SK-N-SH (cell line): ENCODE measurements at regions not wholly inside any gene's neighbourhood (a gene's known extent, or its start where the extent isn't known, plus 50 kb on each side); places are given as distances from the start of the nearest gene placed in this dataset.

Experiments
- CTCF ChIA-PET: fragments of 300-600, 350-600 bp; formaldehyde crosslinking; extraction: SDS; loops from one replicate; lab custom pipeline; 2021; lab: Yijun Ruan, JAX
- POLR2A ChIA-PET: fragments of 350-600 bp; sonication (Branson Sonifier 250); formaldehyde crosslinking; extraction: SDS; loops from one replicate; lab custom pipeline; 2020; ENCODE audit warnings: antibody characterized with exemption, inconsistent platforms; lab: Yijun Ruan, JAX
- DNase-seq: peaks from one replicate; pipeline ENCODE4 v3.0.0; 2012
- H2AFZ ChIP-seq: fragments of 200-600 bp; sonication (generic); 2 replicates; pipeline ENCODE4 v1.8.1; 2016; ENCODE audit warnings: antibody characterized with exemption, mild to moderate bottlenecking, low read depth
- H3F3A ChIP-seq: fragments of 200-600 bp; sonication (generic); replicated peaks from 2 replicates; pipeline ENCODE3; 2016; ENCODE audit warnings: antibody characterized with exemption, mild to moderate bottlenecking; ENCODE audit not compliant: insufficient read depth
- H3K27ac ChIP-seq, 2 experiments: fragments of 200-500 bp in 1 of 2; fragments of 200-600 bp in 1 of 2; sonication (Bioruptor generic) in 1 of 2; sonication (generic), shearing (Covaris generic) in 1 of 2; 2 replicates each; pipeline versions ENCODE4 v1.5.1 to v1.6.1; 2014 to 2016; ENCODE audit warnings: low read depth in 2 of 2, inconsistent platforms in 1 of 2, low read length in 1 of 2, mild to moderate bottlenecking in 1 of 2, mixed read lengths in 1 of 2
- H3K27me3 ChIP-seq: fragments of 200-600 bp; sonication (generic), shearing (Covaris generic); 2 replicates; pipeline ENCODE4 v1.6.1; 2016; ENCODE audit warnings: mixed run types; ENCODE audit not compliant: insufficient read depth
- H3K36me3 ChIP-seq, 2 experiments: fragments of 200-500 bp in 1 of 2; fragments of 200-600 bp in 1 of 2; sonication (Bioruptor generic) in 1 of 2; sonication (generic) in 1 of 2; replicated peaks in 1 of 2; 2 replicates each; pipeline versions ENCODE3 to v1.5.1; 2014 to 2016; ENCODE audit warnings: low read length in 1 of 2, mild to moderate bottlenecking in 1 of 2; ENCODE audit not compliant: insufficient read depth in 2 of 2, control insufficient read depth in 1 of 2
- H3K4me1 ChIP-seq, 2 experiments: fragments of 200-500 bp in 1 of 2; fragments of 200-600 bp in 1 of 2; sonication (Bioruptor generic) in 1 of 2; sonication (generic), shearing (Covaris generic) in 1 of 2; 2 replicates each; pipeline versions ENCODE4 v1.5.1 to v1.6.1; 2014 to 2016; ENCODE audit warnings: low read depth in 1 of 2, low read length in 1 of 2, mixed run types in 1 of 2; ENCODE audit not compliant: insufficient read depth in 2 of 2, control insufficient read depth in 1 of 2
- H3K4me2 ChIP-seq: fragments of 200-600 bp; sonication (generic), shearing (Covaris generic); 2 replicates; pipeline ENCODE4 v1.6.1; 2017; ENCODE audit warnings: mixed run types
- H3K4me3 ChIP-seq, 2 experiments: fragments of 200-500 bp in 1 of 2; fragments of 200-600 bp in 1 of 2; sonication (Bioruptor generic) in 1 of 2; sonication (generic), shearing (Covaris generic) in 1 of 2; 2 replicates each; pipeline versions ENCODE4 v1.5.1 to v1.8.1; 2014 to 2016; ENCODE audit warnings: low read depth in 2 of 2, inconsistent platforms in 1 of 2, low read length in 1 of 2, mild to moderate bottlenecking in 1 of 2, mixed read lengths in 1 of 2, moderate library complexity in 1 of 2
- H3K79me2 ChIP-seq: fragments of 200-600 bp; sonication (generic); 2 replicates; pipeline ENCODE4 v1.8.1; 2017; ENCODE audit warnings: mild to moderate bottlenecking; ENCODE audit not compliant: insufficient read depth
- H3K9ac ChIP-seq: fragments of 200-600 bp; sonication (generic); 2 replicates; pipeline ENCODE4 v1.6.1; 2017; ENCODE audit warnings: mixed run types
- H3K9me2 ChIP-seq: fragments of 200-600 bp; sonication (generic); 2 replicates; pipeline ENCODE4 v1.6.1; 2017; ENCODE audit warnings: mixed run types
- H3K9me3 ChIP-seq: fragments of 200-600 bp; sonication (generic); 2 replicates; pipeline ENCODE4 v1.6.1; 2017; ENCODE audit warnings: mixed run types, mild to moderate bottlenecking, moderate library complexity
- H4K20me1 ChIP-seq: fragments of 200-600 bp; sonication (generic); 2 replicates; pipeline ENCODE4 v1.6.1; 2017; ENCODE audit warnings: mild to moderate bottlenecking, mixed run types; ENCODE audit not compliant: insufficient read depth
- CHD2 ChIP-seq: fragments of 150-350 bp; IDR thresholded peaks from 2 replicates; pipeline ENCODE4 v1.6.1; 2018; ENCODE audit warnings: low read length; ENCODE audit not compliant: partially characterized antibody
- EP300 ChIP-seq, 2 experiments: IDR thresholded peaks; 2 replicates each; pipeline versions ENCODE4 v1.4.0 to v1.6.1; 2012; ENCODE audit warnings: borderline replicate concordance in 1 of 2, low read depth in 1 of 2, low read length in 1 of 2
- EZH2phosphoT487 ChIP-seq: fragments of 200-600 bp; sonication (generic); IDR thresholded peaks from 2 replicates; pipeline ENCODE4 v1.6.1; 2017; ENCODE audit warnings: low read depth, mixed run types, mild to moderate bottlenecking, antibody characterized with exemption, moderate library complexity, borderline replicate concordance
- FOSL2 ChIP-seq: IDR thresholded peaks from 2 replicates; pipeline ENCODE4 v1.4.0; 2012; ENCODE audit warnings: low read depth, mild to moderate bottlenecking, moderate library complexity, borderline replicate concordance
- FOXJ3 ChIP-seq: sonication (generic); formaldehyde crosslinking; IDR thresholded peaks from 2 replicates; pipeline ENCODE4 v1.5.1; 2020; ENCODE audit warnings: mild to moderate bottlenecking, missing genetic modification reagents
- GATA2 ChIP-seq: sonication (generic); formaldehyde crosslinking; IDR thresholded peaks from 2 replicates; pipeline ENCODE4 v1.5.0; 2020; ENCODE audit warnings: mild to moderate bottlenecking, missing genetic modification reagents
- MAX ChIP-seq: IDR thresholded peaks from 2 replicates; pipeline ENCODE4 v1.4.0; 2012; ENCODE audit warnings: low read depth
- MXI1 ChIP-seq: IDR thresholded peaks from 2 replicates; pipeline ENCODE4 v1.6.1; 2012; ENCODE audit warnings: mild to moderate bottlenecking, low read depth, low read length, improper control_type of control experiment
- NRF1 ChIP-seq: IDR thresholded peaks from 2 replicates; pipeline ENCODE4 v1.6.1; 2012; ENCODE audit warnings: low read depth, mild to moderate bottlenecking, low read length
- PBX3 ChIP-seq: IDR thresholded peaks from 2 replicates; pipeline ENCODE4; 2012
- POLR2AphosphoS5 ChIP-seq: IDR thresholded peaks from 2 replicates; pipeline ENCODE4 v1.6.1; 2012; ENCODE audit warnings: low read depth, low read length
- RCOR1 ChIP-seq: fragments of 150-350 bp; IDR thresholded peaks from 2 replicates; pipeline ENCODE4 v1.6.1; 2017; ENCODE audit warnings: antibody characterized with exemption, low read length
- RFX5 ChIP-seq: IDR thresholded peaks from 2 replicates; pipeline ENCODE4 v1.6.1; 2012; ENCODE audit warnings: mild to moderate bottlenecking, improper control_type of control experiment, low read length
- RXRA ChIP-seq: IDR thresholded peaks from 2 replicates; pipeline ENCODE4 v1.4.0; 2012; ENCODE audit warnings: low read depth, mild to moderate bottlenecking, borderline replicate concordance
- SIN3A ChIP-seq: IDR thresholded peaks from 2 replicates; pipeline ENCODE4 v1.6.1; 2012; ENCODE audit warnings: low read depth, mild to moderate bottlenecking, low read length, moderate library complexity, borderline replicate concordance
- TAF1 ChIP-seq: IDR thresholded peaks from 2 replicates; pipeline ENCODE4 v1.6.1; 2012; ENCODE audit warnings: low read depth, mild to moderate bottlenecking, low read length, moderate library complexity, borderline replicate concordance
- USF1 ChIP-seq: IDR thresholded peaks from 2 replicates; pipeline ENCODE4 v1.4.0; 2012; ENCODE audit warnings: low read depth, borderline replicate concordance
- YY1 ChIP-seq: IDR thresholded peaks from 2 replicates; pipeline ENCODE4 v1.4.0; 2012; ENCODE audit warnings: low read depth, mild to moderate bottlenecking
- ZBTB33 ChIP-seq: IDR thresholded peaks from 2 replicates; pipeline ENCODE4 v1.4.0; 2012; ENCODE audit warnings: low read depth, borderline replicate concordance
- WGBS: methylation state at CpG from one replicate; pipeline ENCODE4 v1.1.6; 2017; ENCODE audit warnings: low lambda C conversion rate; 5-methylcytosine and 5-hydroxymethylcytosine counted together
- TF ChIP-seq, protein P1 (sequence below): fragments of 150-350 bp; IDR thresholded peaks from 2 replicates; pipeline ENCODE4 v1.6.1; 2017; ENCODE audit warnings: antibody characterized with exemption, low read length, low read depth, borderline replicate concordance

GRCh38 chr21:38951095-38951730 lies 145.5 kb downstream of the ETS2 start:
- Histone ChIP-seq H3K27ac (no peak overlapping the region), H4K20me1 (no peaks in the 10 kb centered on the region), H2AFZ (no peak overlapping the region), H3K4me3 (no peak overlapping the region), H3F3A (peaks cover 3% of the 10 kb centered on the region), H3K4me2 (no peak overlapping the region), H3K36me3 (no peaks in the 10 kb centered on the region), H3K9me2 (no peaks in the 10 kb centered on the region), H3K9ac (no peak overlapping the region), H3K27me3 (no peaks in the 10 kb centered on the region), H3K4me1 (peaks cover 0 to 9% of the 10 kb centered on the region in 2 experiments; a peak in 1 of 4 replicates), H3K79me2 (no peaks in the 10 kb centered on the region), H3K9me3 (no peaks in the 10 kb centered on the region)
- no peak for DNase-seq
- ChIA-PET POLR2A (no interaction called here), CTCF (interaction anchor here (1.0 kb wide), 1 partner anchor 187 kb away, joined by 3 read pairs; no protein-coding TSS in a partner anchor)
- WGBS = 50% methylated on average over 1 of the region's 1 CpG
- TF ChIP-seq USF1 = no peak
- TF ChIP-seq FOSL2 = no peak
- no peak for TF ChIP-seq GATA2 (CRISPR knock-in tag)
- TF ChIP-seq FOXJ3 (CRISPR knock-in tag) = no peak
- TF ChIP-seq TAF1 = no peak
- TF ChIP-seq, protein P1, sequence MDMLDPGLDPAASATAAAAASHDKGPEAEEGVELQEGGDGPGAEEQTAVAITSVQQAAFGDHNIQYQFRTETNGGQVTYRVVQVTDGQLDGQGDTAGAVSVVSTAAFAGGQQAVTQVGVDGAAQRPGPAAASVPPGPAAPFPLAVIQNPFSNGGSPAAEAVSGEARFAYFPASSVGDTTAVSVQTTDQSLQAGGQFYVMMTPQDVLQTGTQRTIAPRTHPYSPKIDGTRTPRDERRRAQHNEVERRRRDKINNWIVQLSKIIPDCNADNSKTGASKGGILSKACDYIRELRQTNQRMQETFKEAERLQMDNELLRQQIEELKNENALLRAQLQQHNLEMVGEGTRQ = no peak
- no peak for TF ChIP-seq YY1
- TF ChIP-seq MAX = no peak
- no peak for TF ChIP-seq CHD2
- TF ChIP-seq SIN3A = no peak
- no peak for TF ChIP-seq POLR2AphosphoS5
- no peak for TF ChIP-seq PBX3
- no peak for TF ChIP-seq EZH2phosphoT487
- TF ChIP-seq RXRA = no peak
- TF ChIP-seq EP300 (IDR thresholded peaks at IDR 0.05; ENCODE audit: borderline replicate concordance in 1 of 2, low read depth in 1 of 2, low read length in 1 of 2) = no peak
- TF ChIP-seq NRF1 = no peak
- no peak for TF ChIP-seq MXI1
- TF ChIP-seq ZBTB33 = no peak
- TF ChIP-seq RFX5 = no peak
- no peak for TF ChIP-seq RCOR1
